ENCODE measurements at regions not wholly inside any gene's neighbourhood (a gene's known extent, or its start where the extent isn't known, plus 50 kb on each side); places are given as distances from the start of the nearest gene placed in this dataset.

DNA sequence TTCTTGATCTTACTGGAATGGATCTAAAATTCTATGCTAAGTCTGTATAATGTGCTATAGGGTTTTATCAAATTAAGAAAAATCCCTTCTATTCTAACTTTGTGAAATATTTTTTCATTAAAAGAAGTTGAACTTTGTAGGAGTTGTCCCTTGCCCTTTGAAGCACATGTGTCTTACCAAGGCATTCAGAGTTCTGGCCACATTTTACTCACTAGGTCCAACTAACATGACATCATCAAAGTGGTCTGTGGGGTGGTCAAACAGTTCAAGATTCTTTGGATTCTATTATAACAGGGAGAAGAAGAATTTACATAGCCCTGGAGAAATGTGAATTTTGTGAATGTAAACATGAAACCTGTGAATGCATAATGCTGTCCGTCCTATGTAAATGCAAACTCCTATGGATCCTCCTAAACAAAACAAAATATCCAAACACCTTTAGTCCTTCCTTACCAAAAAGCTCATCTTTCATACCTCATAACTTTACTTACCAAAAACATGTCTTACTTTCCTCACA is 88.7 kb downstream of the EBNA1BP2 start:
- in situ Hi-C loops (cut with HindIII; ENCODE audit: low pct_ligation_motif_present, low sequenced_read_pairs), result no loop called here

DNA sequence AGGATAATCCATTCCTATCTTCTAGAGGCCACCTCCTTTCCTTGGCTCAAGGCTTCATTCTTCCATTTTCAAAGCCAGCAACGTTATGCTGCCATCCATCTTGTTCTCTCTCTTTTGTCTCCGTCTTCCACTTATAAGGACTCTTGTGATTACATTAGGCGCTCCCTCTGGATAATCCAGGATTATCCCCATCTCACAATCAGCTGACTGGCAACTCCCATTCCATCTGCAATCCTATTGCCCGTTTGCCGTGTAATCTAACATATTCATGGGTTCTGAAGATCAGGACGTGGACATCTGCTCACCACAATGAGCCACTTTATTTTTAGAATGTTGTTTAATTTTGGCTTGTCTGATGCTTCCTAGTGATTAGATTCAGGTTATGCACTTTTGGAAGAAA is 89.3 kb downstream of the EBNA1BP2 start:
- H3K36me3 ChIP-seq (replicated peaks), result no peaks in the 10 kb centered on the region
- no peak for DNase-seq
- in situ Hi-C loops (cut with HindIII; ENCODE audit: low pct_ligation_motif_present, low sequenced_read_pairs), result no loop called here
- TF ChIP-seq, protein P1, sequence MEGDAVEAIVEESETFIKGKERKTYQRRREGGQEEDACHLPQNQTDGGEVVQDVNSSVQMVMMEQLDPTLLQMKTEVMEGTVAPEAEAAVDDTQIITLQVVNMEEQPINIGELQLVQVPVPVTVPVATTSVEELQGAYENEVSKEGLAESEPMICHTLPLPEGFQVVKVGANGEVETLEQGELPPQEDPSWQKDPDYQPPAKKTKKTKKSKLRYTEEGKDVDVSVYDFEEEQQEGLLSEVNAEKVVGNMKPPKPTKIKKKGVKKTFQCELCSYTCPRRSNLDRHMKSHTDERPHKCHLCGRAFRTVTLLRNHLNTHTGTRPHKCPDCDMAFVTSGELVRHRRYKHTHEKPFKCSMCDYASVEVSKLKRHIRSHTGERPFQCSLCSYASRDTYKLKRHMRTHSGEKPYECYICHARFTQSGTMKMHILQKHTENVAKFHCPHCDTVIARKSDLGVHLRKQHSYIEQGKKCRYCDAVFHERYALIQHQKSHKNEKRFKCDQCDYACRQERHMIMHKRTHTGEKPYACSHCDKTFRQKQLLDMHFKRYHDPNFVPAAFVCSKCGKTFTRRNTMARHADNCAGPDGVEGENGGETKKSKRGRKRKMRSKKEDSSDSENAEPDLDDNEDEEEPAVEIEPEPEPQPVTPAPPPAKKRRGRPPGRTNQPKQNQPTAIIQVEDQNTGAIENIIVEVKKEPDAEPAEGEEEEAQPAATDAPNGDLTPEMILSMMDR (IDR thresholded peaks at IDR 0.05; ENCODE audit: low read depth, low read length, missing control alignments), result no peak
- no peak overlapping the region for H3K27ac ChIP-seq
- no peaks in the 10 kb centered on the region for H3K27me3 ChIP-seq (replicated peaks)
- H3K4me3 ChIP-seq (ENCODE audit: low read depth, low read length), result no peak overlapping the region

More for the DNA sequence above, 88.7 kb downstream of the EBNA1BP2 start:
- no peaks in the 10 kb centered on the region for H3K27me3 ChIP-seq (replicated peaks)
- H3K36me3 ChIP-seq (replicated peaks), result no peaks in the 10 kb centered on the region
- no peak overlapping the region for H3K4me3 ChIP-seq (ENCODE audit: low read depth, low read length)
- no peak overlapping the region for H3K27ac ChIP-seq
- TF ChIP-seq, protein P1 (IDR thresholded peaks at IDR 0.05; ENCODE audit: low read depth, low read length, missing control alignments), result no peak
- no peak for DNase-seq

DNA sequence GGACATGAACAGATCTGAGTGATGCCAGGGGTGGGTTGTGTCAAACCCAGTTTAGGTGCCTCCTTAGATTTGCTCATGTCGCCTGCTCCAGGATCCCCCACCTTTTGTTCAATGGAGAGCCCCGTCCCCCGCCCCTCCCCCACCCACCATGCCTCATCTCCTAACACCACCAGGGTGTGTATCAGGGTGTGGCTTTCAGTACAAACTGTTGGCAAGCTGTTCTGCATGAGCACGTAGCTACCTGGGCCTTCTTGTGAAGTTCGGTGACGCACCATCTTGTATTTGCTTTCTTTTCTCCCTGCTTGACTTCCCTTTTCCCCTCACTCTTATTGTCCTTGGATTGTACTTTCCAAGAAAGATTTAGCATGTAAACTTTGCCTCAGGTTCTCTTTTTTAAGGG is 94.8 kb downstream of the EBNA1BP2 start:
- no peak for DNase-seq
- in situ Hi-C loops (cut with HindIII; ENCODE audit: low pct_ligation_motif_present, low sequenced_read_pairs), result no loop called here
- H3K36me3 ChIP-seq (replicated peaks), result no peaks in the 10 kb centered on the region
- H3K27ac ChIP-seq, result no peak overlapping the region
- no peaks in the 10 kb centered on the region for H3K27me3 ChIP-seq (replicated peaks)
- no peak overlapping the region for H3K4me3 ChIP-seq (ENCODE audit: low read depth, low read length)
- TF ChIP-seq, protein P1 (IDR thresholded peaks at IDR 0.05; ENCODE audit: low read depth, low read length, missing control alignments), result no peak

DNA sequence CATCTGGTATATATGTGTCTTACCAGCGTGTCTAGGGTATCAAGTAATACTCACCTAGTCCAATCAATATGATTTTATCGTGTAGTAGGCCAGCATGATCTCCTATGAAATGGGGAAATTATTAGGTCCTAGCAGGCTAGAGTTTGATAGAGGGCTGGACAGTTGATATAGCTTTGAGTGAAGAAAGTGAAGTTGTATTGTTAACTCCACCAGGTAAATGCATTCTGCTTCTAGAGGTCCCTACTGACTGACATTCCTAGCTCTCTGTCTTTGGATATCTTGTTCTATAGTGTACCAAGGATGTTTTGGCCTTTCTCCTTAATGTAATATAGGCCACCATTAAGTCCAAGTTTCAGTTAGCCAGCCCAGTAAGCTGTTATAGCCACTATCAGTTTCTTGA is 97.4 kb downstream of the EBNA1BP2 start:
- no peak for DNase-seq
- Histone ChIP-seq H3K27me3 (replicated peaks) (no peaks in the 10 kb centered on the region), H3K4me3 (ENCODE audit: low read depth, low read length) (no peak overlapping the region), H3K36me3 (replicated peaks) (no peaks in the 10 kb centered on the region), H3K27ac (no peak overlapping the region)
- TF ChIP-seq, protein P1 (IDR thresholded peaks at IDR 0.05; ENCODE audit: low read depth, low read length, missing control alignments), result no peak
- in situ Hi-C loops (cut with HindIII; ENCODE audit: low pct_ligation_motif_present, low sequenced_read_pairs), result loop anchor here (25.0 kb wide), 1 partner anchor 162 kb away; no protein-coding TSS in a partner anchor

DNA sequence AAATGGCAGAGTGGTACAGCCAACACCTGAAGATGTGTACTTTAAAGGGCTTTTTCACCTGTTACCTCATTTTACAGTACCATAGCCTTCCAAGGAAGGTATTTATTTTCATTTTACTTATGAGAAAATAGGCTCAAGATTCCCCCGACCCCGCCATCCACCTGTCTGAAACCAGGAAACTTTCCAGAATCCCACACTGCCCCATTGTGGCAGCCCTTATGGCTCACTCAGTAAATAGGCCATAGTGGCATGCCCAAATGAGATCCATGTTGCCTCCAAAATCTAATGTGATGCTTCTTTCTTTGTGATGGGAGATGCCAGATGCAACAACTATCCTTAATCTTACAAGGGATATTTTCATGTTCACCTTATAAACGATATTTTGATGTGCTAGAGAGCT is 97.8 kb downstream of the EBNA1BP2 start:
- DNase-seq, result no peak
- Histone ChIP-seq H3K4me3 (ENCODE audit: low read depth, low read length) (no peak overlapping the region), H3K27me3 (replicated peaks) (no peaks in the 10 kb centered on the region), H3K36me3 (replicated peaks) (no peaks in the 10 kb centered on the region), H3K27ac (no peak overlapping the region)
- TF ChIP-seq, protein P1 (IDR thresholded peaks at IDR 0.05; ENCODE audit: low read depth, low read length, missing control alignments), result peak; percentile 45
- in situ Hi-C loops (cut with HindIII; ENCODE audit: low pct_ligation_motif_present, low sequenced_read_pairs), result loop anchor here (25.0 kb wide), 1 partner anchor 162 kb away; no protein-coding TSS in a partner anchor

Measured in brain microvascular endothelial cell (primary cell).